KMS-11 (cell line): ENCODE measurements at regions not wholly inside any gene's neighbourhood (a gene's known extent, or its start where the extent isn't known, plus 50 kb on each side); places are given as distances from the start of the nearest gene placed in this dataset.

Experiments used
- H2AFZ ChIP-seq: fragments of 200-600 bp; sonication (generic); 2 replicates; pipeline ENCODE4 v1.6.1; 2016; ENCODE audit warnings: antibody characterized with exemption, mixed run types, low read depth
- H3K27ac ChIP-seq: fragments of 200-600 bp; sonication (generic); 2 replicates; pipeline ENCODE4 v1.6.1; 2016; ENCODE audit warnings: mild to moderate bottlenecking, mixed run types
- H3K27me3 ChIP-seq: fragments of 200-600 bp; sonication (generic); 2 replicates; pipeline ENCODE4 v1.6.1; 2017; ENCODE audit warnings: mild to moderate bottlenecking, low read depth, mixed run types, moderate library complexity; ENCODE audit not compliant: insufficient read depth
- H3K36me3 ChIP-seq: fragments of 200-600 bp; sonication (generic); 2 replicates; pipeline ENCODE4 v1.6.1; 2017; ENCODE audit warnings: mild to moderate bottlenecking, mixed run types; ENCODE audit not compliant: insufficient read depth
- H3K4me1 ChIP-seq: fragments of 200-600 bp; sonication (generic); 2 replicates; pipeline ENCODE4 v1.6.1; 2016; ENCODE audit warnings: mild to moderate bottlenecking, low read depth, mixed run types; ENCODE audit not compliant: poor library complexity, severe bottlenecking
- H3K4me2 ChIP-seq: fragments of 200-600 bp; sonication (generic); 2 replicates; pipeline ENCODE4 v1.7.0; 2016; ENCODE audit warnings: mild to moderate bottlenecking, mixed run types
- H3K4me3 ChIP-seq: fragments of 200-600 bp; sonication (generic); IDR thresholded peaks from 2 replicates; pipeline ENCODE4 v1.6.1; 2017; ENCODE audit warnings: low read depth, low read length, mixed read lengths; ENCODE audit not compliant: insufficient read depth
- H3K79me2 ChIP-seq: fragments of 200-600 bp; sonication (generic); 2 replicates; pipeline ENCODE4 v1.6.1; 2016; ENCODE audit warnings: low read depth, mixed run types; ENCODE audit not compliant: insufficient read depth
- H3K9ac ChIP-seq: fragments of 200-600 bp; sonication (generic); 2 replicates; pipeline ENCODE4 v1.6.1; 2016; ENCODE audit warnings: mild to moderate bottlenecking, mixed run types
- H4K20me1 ChIP-seq: fragments of 200-600 bp; sonication (generic); 2 replicates; pipeline ENCODE4 v1.6.1; 2016; ENCODE audit warnings: mild to moderate bottlenecking, mixed run types; ENCODE audit not compliant: insufficient read depth
- CTCF ChIP-seq: fragments of 200-600 bp; sonication (generic); conservative IDR thresholded peaks from 2 replicates; pipeline ENCODE4 v1.6.1; 2017; ENCODE audit warnings: low read depth, mild to moderate bottlenecking, antibody characterized with exemption, low read length, moderate library complexity, mixed read lengths

GRCh38 chr12:84148335-84148734 lies 764.3 kb downstream of the SLC6A15 start:
- no peak for TF ChIP-seq CTCF
- Histone ChIP-seq H2AFZ (no peak overlapping the region), H3K79me2 (no peaks in the 10 kb centered on the region), H3K36me3 (no peaks in the 10 kb centered on the region), H3K9ac (no peak overlapping the region), H3K27ac (no peak overlapping the region), H3K4me2 (no peak overlapping the region), H3K4me3 (no peak overlapping the region), H3K27me3 (no peaks in the 10 kb centered on the region), H4K20me1 (no peaks in the 10 kb centered on the region), H3K4me1 (no peaks in the 10 kb centered on the region)

GRCh38 chr12:84136862-84137367 lies 775.7 kb downstream of the SLC6A15 start:
- H3K36me3 ChIP-seq: no peaks in the 10 kb centered on the region
- no peak for TF ChIP-seq CTCF
- no peak overlapping the region for H2AFZ ChIP-seq
- H3K27me3 ChIP-seq: no peaks in the 10 kb centered on the region
- H3K4me3 ChIP-seq: no peak overlapping the region
- no peaks in the 10 kb centered on the region for H4K20me1 ChIP-seq
- no peak overlapping the region for H3K9ac ChIP-seq
- no peaks in the 10 kb centered on the region for H3K79me2 ChIP-seq
- H3K4me1 ChIP-seq: no peaks in the 10 kb centered on the region
- no peak overlapping the region for H3K27ac ChIP-seq
- H3K4me2 ChIP-seq: no peak overlapping the region

- H4K20me1 ChIP-seq: no peaks in the 10 kb centered on the region
- H3K36me3 ChIP-seq: no peaks in the 10 kb centered on the region
- H3K4me1 ChIP-seq: no peaks in the 10 kb centered on the region
- no peaks in the 10 kb centered on the region for H3K27me3 ChIP-seq
- no peaks in the 10 kb centered on the region for H3K79me2 ChIP-seq
- no peak overlapping the region for H3K27ac ChIP-seq
- H3K4me3 ChIP-seq: no peak overlapping the region
- H3K4me2 ChIP-seq: no peak overlapping the region
- no peak overlapping the region for H2AFZ ChIP-seq
- no peak for TF ChIP-seq CTCF
- no peak overlapping the region for H3K9ac ChIP-seq
Observed at GRCh38 chr12:84135586-84136279, 776.9 kb downstream of the SLC6A15 start.

- Histone ChIP-seq H3K9ac (no peak overlapping the region), H4K20me1 (no peaks in the 10 kb centered on the region), H2AFZ (no peak overlapping the region), H3K4me3 (no peak overlapping the region), H3K27ac (no peak overlapping the region), H3K79me2 (no peaks in the 10 kb centered on the region), H3K27me3 (no peaks in the 10 kb centered on the region), H3K36me3 (no peaks in the 10 kb centered on the region), H3K4me2 (no peak overlapping the region), H3K4me1 (no peaks in the 10 kb centered on the region)
- TF ChIP-seq CTCF: no peak
Observed at GRCh38 chr12:84134797-84135366, 777.7 kb downstream of the SLC6A15 start.
